ENCODE measurements at regions not wholly inside any gene's neighbourhood (a gene's known extent, or its start where the extent isn't known, plus 50 kb on each side); places are given as distances from the start of the nearest gene placed in this dataset.

DNA sequence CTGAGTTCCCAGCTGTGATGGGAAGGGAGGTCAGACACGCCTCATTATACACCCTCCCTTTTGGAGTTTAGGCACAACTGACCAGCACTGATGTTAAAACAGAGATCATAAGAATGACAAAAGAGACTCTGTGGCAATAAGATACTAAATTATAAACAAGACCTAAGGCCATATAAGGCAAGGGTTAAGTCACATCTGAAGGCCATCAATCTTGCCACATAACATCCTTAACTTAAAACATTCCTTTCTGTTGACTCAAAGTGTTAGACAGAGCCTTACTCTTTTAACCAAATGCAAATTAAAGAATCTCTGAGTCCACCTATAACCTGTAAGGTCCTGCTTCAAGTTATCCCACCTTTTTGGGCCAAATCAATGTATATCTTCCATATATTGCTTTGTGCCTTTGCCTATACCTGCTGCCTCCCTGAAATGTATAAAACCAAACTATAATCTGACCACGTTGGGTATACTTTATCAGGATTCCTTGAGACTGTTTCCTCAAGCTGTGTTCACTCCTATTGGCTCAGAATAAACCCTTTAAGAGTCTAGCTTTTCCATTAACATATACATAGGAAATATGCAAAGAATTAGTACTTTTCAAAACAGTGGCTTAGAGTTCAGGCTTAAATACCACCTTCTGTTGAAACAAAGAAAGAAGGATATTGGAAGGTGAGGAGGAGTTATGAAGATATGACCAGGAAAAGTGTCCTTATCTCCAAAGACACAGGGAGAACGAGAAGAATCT, 214.4 kb upstream of the PPP1R2C start:
- TF ChIP-seq ZNF274 (IDR thresholded peaks at IDR 0.05; ENCODE audit: low read depth, low read length) (no peak), YY1 (IDR thresholded peaks at IDR 0.05; ENCODE audit: insufficient read depth, insufficient read length) (no peak)

Measured in NT2/D1 (cell line).